ENCODE measurements at regions not wholly inside any gene's neighbourhood (a gene's known extent, or its start where the extent isn't known, plus 50 kb on each side); places are given as distances from the start of the nearest gene placed in this dataset.

GRCh38 chr20:48366230-48366629, 461.6 kb downstream of the PREX1 start:
- TF ChIP-seq CTCF (IDR thresholded peaks at IDR 0.05): no peak
- TF ChIP-seq POLR2A (IDR thresholded peaks at IDR 0.05): no peak
